ENCODE measurements at regions not wholly inside any gene's neighbourhood (a gene's known extent, or its start where the extent isn't known, plus 50 kb on each side); places are given as distances from the start of the nearest gene placed in this dataset.
A peak's percentile ranks its signal among the peaks of the same experiment; 100 is the strongest.

DNA sequence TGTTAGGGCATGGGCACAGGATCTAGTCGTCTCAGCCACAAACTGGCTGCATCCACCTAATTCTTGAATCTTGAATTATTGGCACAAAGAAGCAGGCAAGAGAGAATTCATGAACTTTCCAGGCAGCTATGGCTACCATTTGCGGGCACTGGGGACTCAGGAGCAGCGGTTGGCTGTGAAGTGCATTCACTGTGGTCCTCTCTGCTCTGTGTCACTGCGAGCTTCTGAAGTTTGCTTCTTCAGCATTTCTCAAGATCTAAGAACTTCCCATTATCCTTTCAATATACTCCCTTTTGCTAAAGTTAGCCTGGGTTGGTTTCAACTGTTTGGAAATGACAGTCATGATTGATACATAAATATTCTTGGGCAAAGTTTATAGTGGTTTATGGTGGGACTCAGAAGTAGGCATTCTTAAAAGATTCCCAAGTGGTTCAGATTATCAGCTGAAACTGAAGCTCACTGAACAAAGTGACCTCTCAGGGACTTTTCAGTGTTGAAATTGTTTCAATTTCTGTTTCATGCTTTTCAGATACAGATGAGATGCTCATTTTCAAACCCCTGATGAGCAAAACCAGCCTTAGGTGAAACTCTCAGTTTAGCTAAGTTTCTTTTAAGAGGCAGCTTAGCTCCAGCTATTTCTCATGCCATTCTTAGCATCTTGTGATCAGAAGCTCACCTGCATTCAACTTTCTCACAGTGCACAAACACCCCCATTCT is 1258.3 kb upstream of the GYPC start (continued):
- TF ChIP-seq, protein P1, sequence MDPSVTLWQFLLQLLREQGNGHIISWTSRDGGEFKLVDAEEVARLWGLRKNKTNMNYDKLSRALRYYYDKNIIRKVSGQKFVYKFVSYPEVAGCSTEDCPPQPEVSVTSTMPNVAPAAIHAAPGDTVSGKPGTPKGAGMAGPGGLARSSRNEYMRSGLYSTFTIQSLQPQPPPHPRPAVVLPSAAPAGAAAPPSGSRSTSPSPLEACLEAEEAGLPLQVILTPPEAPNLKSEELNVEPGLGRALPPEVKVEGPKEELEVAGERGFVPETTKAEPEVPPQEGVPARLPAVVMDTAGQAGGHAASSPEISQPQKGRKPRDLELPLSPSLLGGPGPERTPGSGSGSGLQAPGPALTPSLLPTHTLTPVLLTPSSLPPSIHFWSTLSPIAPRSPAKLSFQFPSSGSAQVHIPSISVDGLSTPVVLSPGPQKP (IDR thresholded peaks at IDR 0.05; ENCODE audit: low read depth, low read length): no peak
- TF ChIP-seq BCL11A (IDR thresholded peaks at IDR 0.05; ENCODE audit: low read depth, low read length) (peak; percentile 75; the same call in 1 of the 2 replicates), IRF4 (IDR thresholded peaks at IDR 0.05; ENCODE audit: low read depth, low read length) (peak; percentile 84), NFXL1 (IDR thresholded peaks at IDR 0.05; ENCODE audit: borderline replicate concordance) (no peak), RUNX3 (IDR thresholded peaks at IDR 0.05; ENCODE audit: low read length) (peak; percentile 60; the same call in 1 of the 2 replicates), CEBPB (IDR thresholded peaks at IDR 0.05; ENCODE audit: borderline replicate concordance in 1 of 2, low read depth in 2 of 2, low read length in 2 of 2) (peak in 1 of 2 experiments; percentile 63; a peak in 2 of 4 replicates), E2F8 (IDR thresholded peaks at IDR 0.05; ENCODE audit: low read depth, partially characterized antibody) (no peak), GABPA (IDR thresholded peaks at IDR 0.05; ENCODE audit: low read depth) (peak; percentile 57; the same call in 1 of the 2 replicates), NR2C2 (IDR thresholded peaks at IDR 0.05; ENCODE audit: borderline replicate concordance, control insufficient read depth, insufficient read length, low read depth) (no peak), IKZF1 (conservative IDR thresholded peaks at IDR 0.05) (peak; percentile 62), RBBP5 (conservative IDR thresholded peaks at IDR 0.05) (no peak), SUZ12 (IDR thresholded peaks at IDR 0.05; ENCODE audit: unreplicated experiment) (no peak), RAD21 (IDR thresholded peaks at IDR 0.05; ENCODE audit: insufficient read depth, low read depth, low read length) (peak; percentile 13; the same call in 1 of the 2 replicates)
- TF ChIP-seq, protein P2, sequence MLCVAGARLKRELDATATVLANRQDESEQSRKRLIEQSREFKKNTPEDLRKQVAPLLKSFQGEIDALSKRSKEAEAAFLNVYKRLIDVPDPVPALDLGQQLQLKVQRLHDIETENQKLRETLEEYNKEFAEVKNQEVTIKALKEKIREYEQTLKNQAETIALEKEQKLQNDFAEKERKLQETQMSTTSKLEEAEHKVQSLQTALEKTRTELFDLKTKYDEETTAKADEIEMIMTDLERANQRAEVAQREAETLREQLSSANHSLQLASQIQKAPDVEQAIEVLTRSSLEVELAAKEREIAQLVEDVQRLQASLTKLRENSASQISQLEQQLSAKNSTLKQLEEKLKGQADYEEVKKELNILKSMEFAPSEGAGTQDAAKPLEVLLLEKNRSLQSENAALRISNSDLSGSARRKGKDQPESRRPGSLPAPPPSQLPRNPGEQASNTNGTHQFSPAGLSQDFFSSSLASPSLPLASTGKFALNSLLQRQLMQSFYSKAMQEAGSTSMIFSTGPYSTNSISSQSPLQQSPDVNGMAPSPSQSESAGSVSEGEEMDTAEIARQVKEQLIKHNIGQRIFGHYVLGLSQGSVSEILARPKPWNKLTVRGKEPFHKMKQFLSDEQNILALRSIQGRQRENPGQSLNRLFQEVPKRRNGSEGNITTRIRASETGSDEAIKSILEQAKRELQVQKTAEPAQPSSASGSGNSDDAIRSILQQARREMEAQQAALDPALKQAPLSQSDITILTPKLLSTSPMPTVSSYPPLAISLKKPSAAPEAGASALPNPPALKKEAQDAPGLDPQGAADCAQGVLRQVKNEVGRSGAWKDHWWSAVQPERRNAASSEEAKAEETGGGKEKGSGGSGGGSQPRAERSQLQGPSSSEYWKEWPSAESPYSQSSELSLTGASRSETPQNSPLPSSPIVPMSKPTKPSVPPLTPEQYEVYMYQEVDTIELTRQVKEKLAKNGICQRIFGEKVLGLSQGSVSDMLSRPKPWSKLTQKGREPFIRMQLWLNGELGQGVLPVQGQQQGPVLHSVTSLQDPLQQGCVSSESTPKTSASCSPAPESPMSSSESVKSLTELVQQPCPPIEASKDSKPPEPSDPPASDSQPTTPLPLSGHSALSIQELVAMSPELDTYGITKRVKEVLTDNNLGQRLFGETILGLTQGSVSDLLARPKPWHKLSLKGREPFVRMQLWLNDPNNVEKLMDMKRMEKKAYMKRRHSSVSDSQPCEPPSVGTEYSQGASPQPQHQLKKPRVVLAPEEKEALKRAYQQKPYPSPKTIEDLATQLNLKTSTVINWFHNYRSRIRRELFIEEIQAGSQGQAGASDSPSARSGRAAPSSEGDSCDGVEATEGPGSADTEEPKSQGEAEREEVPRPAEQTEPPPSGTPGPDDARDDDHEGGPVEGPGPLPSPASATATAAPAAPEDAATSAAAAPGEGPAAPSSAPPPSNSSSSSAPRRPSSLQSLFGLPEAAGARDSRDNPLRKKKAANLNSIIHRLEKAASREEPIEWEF (IDR thresholded peaks at IDR 0.05; ENCODE audit: insufficient replicate concordance, low read depth, low read length): peak; percentile 72
- TF ChIP-seq, protein P3, sequence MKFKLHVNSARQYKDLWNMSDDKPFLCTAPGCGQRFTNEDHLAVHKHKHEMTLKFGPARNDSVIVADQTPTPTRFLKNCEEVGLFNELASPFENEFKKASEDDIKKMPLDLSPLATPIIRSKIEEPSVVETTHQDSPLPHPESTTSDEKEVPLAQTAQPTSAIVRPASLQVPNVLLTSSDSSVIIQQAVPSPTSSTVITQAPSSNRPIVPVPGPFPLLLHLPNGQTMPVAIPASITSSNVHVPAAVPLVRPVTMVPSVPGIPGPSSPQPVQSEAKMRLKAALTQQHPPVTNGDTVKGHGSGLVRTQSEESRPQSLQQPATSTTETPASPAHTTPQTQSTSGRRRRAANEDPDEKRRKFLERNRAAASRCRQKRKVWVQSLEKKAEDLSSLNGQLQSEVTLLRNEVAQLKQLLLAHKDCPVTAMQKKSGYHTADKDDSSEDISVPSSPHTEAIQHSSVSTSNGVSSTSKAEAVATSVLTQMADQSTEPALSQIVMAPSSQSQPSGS (IDR thresholded peaks at IDR 0.05; ENCODE audit: low read length): peak; percentile 96

Measured in GM12878 (cell line).